NCI-H82 (cell line): ENCODE measurements at regions not wholly inside any gene's neighbourhood (a gene's known extent, or its start where the extent isn't known, plus 50 kb on each side); places are given as distances from the start of the nearest gene placed in this dataset.
"Not testable (repeated sequence)": the region's sequence is repeated elsewhere in the genome, so short reads cannot be mapped to it uniquely, and the experiment has no call there.

Experiments
- DNase-seq: peaks from one replicate; lab custom pipeline; 2025; lab: John Stamatoyannopoulos, UW

DNA sequence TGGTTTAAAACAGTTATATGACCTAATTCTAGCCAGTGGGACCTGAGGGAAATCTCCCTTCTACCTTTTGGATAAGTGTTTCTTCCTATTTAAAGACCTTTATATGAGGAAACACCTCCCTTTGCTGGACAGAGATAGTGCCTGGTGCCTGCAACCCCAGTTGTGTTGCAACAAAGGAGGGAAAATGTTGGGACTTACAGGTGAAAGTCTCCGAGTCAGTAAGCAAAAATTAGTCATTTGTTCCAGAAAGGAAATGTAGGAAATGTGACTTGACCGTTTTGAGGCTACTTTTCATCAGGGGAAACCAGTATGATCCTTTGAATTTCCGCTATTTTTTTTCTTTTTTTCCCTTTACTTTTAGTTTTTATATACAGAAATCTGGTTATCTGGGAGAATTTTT is 165.5 kb downstream of the DKK1 start:
- no peak for DNase-seq

DNA sequence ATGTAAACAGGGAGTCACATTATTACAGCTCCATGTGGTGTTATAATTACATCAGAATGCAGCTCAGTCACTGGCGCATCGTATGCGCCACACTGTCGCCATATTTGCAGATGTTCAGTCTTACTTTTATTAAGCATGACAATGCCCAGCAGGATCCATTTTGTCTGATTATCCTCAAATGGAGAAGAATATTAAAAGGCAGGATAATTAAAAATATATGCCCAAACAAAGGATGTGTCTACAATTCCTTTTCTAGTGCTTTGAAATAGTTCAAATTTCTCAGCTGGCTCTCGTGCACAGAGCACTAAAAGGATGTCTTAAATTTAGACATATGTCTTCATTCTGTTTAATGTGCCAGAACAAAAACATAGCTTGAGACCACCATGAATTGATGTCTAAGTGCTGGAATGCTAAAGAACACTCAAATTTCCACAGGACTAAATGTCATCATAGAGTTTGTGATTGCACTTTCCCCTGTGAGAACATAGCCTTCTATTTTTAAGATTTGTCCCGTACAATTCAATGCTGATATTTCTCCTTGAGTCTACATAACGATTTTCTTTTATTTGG is 168.0 kb downstream of the DKK1 start:
- no peak for DNase-seq

DNA sequence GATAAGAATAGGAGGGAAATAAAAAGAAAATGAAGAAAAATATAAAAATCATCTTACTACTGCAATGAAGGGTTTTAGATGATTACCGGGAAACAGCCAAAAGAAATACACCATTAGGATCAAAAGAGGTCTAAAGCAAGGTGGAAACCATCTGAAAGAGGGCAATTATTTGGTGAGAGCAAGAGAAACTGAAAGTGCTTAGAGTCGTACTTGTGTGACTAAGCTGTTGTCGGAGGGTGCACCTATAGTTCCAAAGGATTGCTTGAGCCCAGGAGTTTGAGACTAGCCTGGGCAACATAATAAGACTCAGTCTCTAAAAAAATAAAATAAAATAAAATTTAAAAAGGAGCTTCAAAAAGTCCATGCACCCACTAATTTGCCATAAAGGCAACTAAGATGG is 169.5 kb downstream of the DKK1 start:
- DNase-seq, result no peak

DNA sequence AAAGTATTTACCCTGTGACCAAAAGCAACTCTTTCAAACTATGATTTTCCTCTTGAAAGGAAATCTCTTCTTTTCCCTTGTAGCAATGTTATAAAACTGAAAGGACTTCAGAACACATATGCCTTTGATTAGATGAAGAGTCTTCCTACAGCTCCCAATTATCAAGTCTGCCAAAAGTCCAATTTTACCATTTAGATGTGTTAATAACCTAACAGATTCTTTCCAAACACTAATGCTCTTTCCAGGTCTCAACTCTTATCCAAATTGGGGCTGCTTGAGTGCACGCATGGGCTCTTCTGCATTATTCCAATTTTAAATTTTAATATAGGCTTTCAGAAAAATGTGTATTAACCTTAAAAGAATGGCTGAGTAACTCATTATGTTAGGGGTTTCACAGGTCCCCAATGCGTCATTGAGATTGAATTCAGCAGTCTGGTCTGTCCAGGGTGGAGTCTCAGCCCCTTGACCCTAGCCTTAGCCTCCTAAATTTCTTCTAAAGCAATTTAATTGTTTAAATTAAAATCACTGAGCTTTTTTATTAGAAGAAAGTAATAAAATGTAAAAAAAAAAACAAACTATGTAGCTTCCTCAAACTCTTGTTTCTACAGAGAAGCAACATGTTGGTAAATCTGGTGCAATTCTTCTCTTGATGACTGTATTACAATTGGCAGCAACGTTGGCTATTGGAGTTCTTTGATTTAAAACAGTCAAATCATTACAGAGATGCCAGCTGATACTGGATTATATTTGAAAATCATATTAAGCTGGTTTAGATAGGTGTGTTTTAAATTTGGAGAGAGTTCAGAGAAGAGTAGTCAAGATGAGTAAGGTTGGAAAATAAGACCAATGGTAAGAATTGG is 170.4 kb downstream of the DKK1 start:
- DNase-seq, result no peak

DNA sequence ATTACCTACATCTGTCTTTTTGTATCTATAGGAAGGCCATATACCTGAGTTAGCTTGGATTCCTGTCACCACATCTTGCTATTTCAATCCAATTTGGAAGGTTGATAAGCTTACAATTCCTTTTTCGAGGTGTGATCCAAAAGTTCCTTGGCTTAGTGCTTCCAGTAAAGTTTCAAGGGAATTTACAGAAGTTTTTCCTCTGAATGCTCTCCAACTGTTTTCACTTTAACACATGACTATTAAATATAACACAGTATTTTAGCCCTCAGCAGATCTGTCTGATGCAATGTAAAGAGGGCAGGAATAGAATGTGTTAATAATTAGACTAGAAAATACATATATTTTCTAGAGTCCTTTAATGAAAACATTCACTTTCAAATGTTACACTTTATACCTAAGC is 171.4 kb downstream of the DKK1 start:
- no peak for DNase-seq

DNA sequence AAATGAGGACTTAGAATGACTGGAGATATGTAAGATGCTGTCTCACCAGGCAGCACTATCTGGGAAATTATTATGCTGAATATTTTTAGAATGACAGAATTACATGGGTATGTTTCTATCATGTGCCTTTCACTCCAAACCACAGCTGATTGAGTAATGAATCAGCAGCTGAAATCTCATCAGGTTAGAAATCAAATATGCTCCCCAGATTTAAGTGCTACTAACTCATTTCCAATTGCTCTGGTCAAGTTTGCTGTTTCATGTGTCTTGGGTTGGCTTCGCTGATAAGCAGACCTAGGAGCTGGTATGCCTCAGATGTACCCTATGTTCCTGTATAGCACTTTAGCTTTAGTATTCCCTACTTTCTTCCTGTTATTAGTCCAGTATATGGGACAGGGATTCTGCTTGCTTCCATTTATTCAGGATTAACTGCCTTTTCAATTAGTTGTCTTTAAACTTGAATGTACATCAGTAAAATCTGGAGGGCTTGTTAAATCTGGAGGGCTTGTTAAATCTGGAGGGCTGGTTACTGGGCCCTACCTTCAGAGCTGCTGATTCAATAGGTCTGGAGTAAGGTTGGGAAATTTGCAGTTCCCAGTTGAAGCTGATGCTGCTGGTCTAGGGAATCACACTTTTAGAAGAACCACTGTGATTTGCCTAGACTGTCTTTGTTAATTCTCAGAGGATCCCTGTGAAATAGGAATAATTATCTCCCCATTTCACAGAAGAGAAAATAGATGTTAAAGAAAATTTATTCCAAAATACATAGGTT is 172.9 kb downstream of the DKK1 start:
- DNase-seq, result no peak

DNA sequence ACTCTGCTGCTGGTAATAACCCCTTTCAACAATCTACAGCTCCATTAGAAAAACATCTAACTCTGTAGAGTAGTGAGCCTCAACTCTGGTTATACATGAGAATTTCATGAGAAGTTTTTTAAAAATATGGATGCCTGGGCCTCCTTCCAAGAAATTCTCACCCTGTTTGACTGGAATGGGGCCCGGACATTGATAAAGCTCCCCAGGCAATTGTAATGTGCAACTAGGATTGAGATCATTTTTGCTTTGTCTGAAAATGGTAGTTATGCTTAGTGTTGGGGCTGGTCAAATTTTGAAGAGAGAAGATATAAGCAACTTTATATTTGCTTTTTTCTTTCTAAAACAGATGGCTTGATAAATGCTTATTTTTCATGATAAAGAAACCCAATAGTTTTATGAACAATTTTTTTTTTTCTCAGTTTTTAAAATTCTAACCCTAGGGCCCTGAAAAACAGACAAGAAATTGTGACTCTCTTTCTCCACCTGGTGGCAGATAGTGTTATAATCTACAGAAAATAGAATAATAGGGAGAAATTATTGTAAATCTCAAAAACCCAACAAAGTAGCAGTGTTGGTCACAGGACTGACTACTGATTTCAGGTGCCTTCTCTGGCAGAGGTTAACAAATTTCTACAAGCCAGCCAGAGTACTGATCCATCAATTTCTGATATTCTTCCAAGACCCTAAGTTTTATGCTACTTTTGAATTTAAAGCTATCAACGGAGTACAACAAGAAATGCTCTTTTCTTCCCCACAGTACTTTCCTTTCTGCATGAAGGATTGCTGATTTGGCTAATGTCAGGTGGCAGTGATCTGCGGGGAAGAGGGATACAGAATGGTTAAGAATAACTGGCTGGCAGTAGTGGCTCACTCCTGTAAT is 174.8 kb downstream of the DKK1 start:
- DNase-seq, result peak; percentile 9

DNA sequence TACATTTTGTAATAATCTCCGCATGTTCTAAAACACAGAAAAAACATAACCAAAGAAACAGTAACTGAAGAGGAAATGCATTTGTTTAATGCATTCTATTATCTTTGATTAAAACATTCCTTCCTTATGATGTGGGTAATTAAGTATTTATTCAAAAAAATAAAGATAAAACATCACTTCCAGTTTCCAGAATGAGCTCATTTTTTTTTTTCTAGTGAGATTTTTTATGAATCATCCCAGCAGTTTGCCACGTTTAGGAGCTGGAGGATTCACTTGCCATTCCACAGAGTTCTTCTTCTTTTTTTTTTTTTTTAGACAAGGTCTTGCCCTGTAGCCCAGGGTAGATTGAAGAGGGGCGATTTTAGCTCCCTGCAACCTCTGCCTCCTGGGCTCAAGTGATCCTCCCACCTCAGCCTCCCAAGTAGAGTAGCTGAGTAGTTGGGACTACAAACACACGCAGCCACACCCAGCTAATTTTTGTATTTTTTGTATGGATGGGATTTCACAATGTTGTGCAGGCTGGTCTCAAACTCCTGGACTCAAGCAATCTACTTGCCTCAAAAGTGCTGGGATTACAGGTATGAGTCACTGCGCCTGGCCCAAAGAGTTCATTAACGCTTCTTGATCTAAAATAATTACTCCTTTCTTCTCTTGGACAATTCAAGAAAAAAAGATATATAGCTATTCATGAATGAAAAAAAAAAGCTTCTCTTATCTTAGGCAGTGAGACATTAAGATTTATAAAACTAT is 177.3 kb downstream of the DKK1 start:
- no peak for DNase-seq

DNA sequence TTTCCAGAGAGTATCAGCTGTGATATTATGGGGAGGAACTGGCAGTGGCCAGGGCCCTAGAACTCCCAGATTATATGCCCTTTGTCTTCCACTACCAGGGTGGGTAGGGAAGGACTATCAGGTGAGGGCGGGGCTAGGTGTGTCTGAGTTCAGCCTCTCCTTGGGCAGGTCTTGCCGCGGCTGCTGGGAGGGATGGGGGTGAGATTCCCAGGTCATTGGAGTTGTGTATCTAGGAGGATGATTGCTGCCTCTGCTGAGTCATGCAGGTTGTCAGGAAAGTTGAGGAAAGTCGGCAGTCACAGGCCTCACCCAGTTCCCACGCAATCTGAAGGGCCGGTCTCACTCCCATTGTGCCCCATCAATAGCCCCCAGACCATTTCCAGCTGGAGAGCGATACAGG is 185.2 kb downstream of the DKK1 start:
- DNase-seq, result no peak

DNA sequence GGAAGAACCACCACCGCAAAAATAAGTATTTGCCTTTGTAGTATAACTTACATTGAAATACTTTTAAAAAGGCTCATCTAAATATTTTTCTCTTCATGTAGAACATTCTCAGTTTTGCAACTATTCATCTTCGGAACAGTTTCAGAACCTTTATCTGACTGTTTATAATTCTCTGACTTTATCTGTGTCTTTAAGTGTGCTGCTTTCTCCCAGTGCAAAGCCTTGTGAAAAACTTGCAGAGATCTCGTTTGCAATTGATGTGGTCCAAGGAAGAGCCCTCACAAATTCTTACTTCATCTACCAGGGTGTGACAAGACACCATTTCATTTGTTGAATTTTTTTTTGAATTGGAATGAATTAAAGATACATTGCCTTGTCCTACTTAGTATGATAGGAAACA is 186.4 kb downstream of the DKK1 start:
- no peak for DNase-seq

DNA sequence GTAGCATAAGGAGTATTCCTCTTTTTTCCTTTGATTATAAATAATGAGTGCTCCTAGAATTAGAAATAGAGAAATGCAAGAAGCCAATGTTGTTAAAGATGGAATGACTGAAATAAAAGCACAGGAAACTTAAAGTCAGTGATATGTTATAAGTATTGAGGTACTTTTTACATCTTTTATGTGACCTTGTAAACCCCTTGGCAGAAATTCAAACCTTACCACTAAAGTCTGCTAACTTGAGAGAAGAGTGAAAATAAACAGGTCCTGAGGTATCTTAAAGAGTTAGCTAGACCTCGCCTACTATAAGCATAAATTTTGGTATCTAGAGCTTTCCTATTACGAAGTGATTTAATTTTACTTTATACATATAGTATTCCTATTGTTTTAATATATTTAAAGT is 188.2 kb downstream of the DKK1 start:
- DNase-seq, result no peak

DNA sequence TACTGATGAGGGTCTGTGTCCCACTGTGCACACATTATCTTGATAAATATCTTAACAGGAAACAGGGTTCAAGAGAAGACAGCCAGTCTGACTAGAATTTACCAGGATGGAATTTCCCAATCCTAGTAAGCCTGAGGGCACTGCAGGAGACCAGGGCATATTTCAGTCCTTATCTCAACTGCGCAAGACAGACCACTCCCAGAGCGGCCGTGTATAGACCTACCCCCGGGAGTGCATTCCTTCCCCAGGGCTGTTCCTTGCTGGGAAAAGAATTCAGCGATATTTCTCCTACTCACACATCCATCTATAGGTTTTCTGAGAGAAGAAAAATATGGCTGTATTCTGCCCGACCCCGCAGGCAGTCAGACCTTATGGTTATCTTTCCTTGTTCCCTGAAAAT is 191.3 kb downstream of the DKK1 start:
- DNase-seq, result not testable (repeated sequence)

DNA sequence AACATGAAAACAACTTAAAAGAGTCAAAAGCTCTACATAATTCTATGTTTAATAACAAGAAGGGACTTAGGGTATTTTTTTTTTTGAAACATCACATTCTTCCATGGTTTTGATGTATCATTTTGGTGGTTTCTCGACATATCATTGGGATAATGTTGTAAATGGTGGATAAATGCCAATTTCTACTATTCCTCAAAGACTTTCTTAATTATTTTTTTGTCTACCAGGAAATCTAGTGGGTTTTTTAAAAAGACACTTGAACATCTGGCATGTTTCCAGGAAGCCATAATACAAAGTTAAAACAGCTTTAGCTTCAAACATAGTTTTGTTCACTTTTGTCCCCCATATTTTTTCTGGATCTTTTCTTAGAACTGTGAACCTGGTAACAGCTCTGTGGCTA is 200.4 kb downstream of the DKK1 start:
- no peak for DNase-seq

DNA sequence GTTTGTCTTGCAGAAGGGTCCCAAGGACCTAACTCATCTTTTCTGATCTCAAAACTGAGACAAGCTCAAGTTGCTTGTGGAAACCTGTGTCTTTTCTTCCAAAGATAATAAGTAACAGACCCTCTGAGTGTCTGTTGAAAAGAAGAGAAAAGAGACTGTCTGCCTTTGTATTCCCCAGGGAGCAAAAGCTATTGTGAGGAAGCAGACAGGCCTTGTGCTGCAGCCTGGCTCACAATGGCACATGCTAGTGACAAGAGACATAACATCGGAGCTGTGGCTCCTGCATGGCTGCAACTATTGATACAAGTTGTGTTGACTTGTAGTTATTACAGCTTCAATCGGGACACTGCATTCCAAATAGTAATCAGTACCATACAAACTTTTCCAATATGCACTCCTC is 202.9 kb downstream of the DKK1 start:
- DNase-seq, result no peak

DNA sequence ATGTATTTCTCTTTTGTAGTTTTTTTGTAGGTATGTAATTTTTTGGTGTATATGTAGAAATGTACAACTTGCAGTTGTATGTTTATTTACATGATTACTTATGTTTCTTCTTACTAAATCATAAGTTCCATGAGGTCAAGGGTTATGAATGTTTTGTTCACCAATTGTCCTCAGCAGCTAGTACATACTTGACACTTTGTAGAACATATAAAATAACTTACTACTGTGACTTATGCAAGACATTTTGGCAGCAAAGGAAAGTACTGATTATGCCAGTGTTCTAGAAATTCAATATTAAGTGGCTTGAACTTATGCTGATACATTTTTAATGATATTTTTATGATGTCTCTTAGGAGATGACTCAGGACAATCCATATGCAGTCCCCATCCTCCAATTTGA is 209.6 kb downstream of the DKK1 start:
- no peak for DNase-seq

DNA sequence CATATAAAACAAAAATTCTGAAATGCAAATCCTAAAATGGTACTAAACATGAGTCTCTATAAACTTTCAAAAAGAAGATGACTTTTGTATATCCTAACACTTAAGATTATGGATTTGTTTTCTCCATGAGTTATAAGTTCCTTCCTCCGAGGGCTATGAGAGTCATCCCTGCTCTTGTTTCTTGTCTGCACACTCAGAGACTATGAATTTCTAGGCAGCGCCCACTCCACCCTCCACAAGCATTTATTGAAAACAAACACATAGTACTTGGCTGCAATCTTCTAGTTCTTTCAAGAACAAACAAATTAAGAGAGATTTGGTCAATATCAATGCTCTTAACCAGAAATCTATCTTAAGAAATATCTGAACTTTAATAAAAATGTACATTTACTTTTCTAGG is 211.7 kb downstream of the DKK1 start:
- DNase-seq, result no peak

DNA sequence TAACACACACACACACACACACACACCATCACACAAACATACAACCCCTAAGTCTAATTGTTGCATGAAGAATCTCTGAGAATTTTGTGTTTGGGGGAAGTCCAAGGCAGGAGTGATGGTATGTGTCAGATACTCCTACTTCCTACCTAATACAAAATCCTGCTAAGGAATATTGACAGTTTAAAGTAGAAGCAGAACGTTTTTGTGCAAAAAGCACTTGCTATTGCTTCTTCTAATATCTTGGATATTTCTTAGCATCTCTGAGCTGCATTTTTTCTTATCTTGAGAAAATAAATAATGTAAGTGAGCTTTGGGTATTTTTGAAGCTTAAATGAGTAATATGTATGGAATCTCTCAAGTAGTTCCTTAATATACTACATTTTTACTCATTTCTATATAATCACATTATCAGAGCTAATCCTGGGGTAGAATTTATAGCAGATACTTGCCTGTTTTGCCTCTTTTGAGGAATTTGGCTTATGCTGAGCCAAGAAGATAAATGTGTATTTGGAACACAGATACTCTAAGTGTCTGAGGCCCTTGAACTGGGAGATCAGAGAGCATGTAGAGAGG is 212.3 kb downstream of the DKK1 start:
- DNase-seq, result no peak

DNA sequence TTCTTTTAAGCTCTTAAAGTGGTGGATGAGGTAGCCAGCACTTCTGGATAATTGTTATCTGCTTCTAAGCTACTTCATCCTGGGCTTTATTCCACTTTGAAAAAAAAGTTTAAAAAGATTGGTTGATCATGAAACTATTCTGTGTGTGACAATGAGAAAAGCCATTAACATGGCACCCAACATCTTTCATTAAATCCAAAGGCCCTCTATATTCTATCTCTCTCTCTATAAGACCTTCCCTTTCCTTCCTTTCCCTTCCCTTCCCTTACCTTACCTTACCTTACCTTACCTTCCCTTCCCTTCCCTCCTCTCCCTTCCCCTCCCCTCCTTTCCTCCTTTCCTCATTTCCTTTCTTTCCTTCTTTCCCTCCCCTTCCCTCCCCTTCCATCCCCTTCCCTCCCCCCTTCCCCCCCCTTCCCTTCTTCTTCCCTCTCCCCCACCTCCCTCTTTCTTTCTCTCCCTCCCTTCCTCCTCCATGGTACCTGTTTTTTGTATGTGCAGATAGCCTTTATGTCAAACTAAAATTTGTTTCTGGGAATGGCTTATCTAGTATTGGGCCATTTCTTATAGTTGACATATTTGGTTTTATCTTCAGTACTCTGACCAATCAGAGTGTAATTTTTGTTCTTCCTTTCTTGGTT is 218.7 kb downstream of the DKK1 start:
- no peak for DNase-seq

DNA sequence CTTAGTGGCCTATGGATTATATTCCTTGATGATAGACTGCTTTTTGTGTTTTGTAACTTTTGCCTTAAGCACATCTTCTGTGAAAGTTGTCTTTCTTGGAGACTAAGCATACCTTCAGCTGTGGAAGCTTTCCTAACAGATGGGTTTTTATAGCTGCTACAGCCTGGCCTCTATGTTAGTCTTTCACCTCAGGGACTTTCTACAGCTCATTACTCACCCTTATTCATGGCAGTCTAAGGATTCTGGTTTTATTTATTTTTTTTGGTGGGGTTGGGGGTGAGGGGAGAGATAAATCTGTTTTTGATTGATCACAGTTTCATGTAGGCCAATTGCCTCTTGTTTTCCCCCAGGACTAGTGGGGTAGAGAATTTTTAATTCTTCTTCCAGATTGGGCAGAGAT is 219.9 kb downstream of the DKK1 start:
- DNase-seq, result no peak

DNA sequence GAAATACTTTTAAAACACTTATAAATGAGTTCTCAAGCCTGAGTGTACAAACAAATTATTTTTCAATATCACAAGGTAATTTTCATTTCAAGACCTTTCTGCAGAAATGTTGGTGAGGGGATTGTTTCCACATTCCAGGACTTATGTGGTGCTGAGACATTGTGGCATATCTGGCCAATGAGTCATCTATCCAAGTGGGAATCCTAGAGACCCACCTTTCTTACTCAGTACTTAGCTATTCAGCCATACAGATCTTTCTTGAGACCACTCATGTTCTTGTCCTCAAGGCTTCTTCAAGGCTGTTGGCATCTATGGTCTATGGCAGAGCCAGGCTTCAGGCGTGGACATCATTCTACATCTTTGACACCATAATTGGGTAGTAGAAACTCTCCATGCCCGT is 225.4 kb downstream of the DKK1 start:
- DNase-seq, result no peak
